H9 (cell line): ENCODE measurements at regions not wholly inside any gene's neighbourhood (a gene's known extent, or its start where the extent isn't known, plus 50 kb on each side); places are given as distances from the start of the nearest gene placed in this dataset.

Experiments used
- DNase-seq: peaks from one replicate; pipeline ENCODE4 v3.0.0-alpha.2; 2017
- H2AFZ ChIP-seq: one replicate; pipeline ENCODE4 v1.6.1; 2013; ENCODE audit warnings: mild to moderate bottlenecking, low read length, control low read depth, moderate library complexity
- H2AK5ac ChIP-seq: 2 replicates; pipeline ENCODE4 v1.6.1; 2013; ENCODE audit warnings: low read length, control low read depth, mixed read lengths; ENCODE audit not compliant: insufficient read length
- H2BK120ac ChIP-seq: one replicate; pipeline ENCODE4 v1.6.1; 2013; ENCODE audit warnings: low read depth, mild to moderate bottlenecking, low read length, control low read depth, inconsistent platforms; ENCODE audit not compliant: poor library complexity, severe bottlenecking
- H2BK12ac ChIP-seq: 2 replicates; pipeline ENCODE4 v1.6.1; 2013; ENCODE audit warnings: low read length, control low read depth, mixed read lengths, low read depth; ENCODE audit not compliant: insufficient read length
- H2BK15ac ChIP-seq: 2 replicates; pipeline ENCODE4 v1.6.1; 2013; ENCODE audit warnings: low read depth, low read length, control low read depth
- H2BK20ac ChIP-seq: one replicate; pipeline ENCODE4 v1.6.1; 2013; ENCODE audit warnings: low read depth, mild to moderate bottlenecking, low read length, control low read depth, inconsistent platforms; ENCODE audit not compliant: poor library complexity, severe bottlenecking
- H2BK5ac ChIP-seq: 2 replicates; pipeline ENCODE4 v1.6.1; 2013; ENCODE audit warnings: low read length, control low read depth, mixed read lengths; ENCODE audit not compliant: insufficient read length
- H3K14ac ChIP-seq: 2 replicates; pipeline ENCODE4 v1.6.1; 2013; ENCODE audit warnings: low read length, control low read depth; ENCODE audit not compliant: insufficient read depth
- H3K18ac ChIP-seq: 2 replicates; pipeline ENCODE4 v1.6.1; 2013; ENCODE audit warnings: low read depth, mild to moderate bottlenecking, mixed read lengths, low read length, control low read depth; ENCODE audit not compliant: insufficient read length
- H3K23ac ChIP-seq: 2 replicates; pipeline ENCODE4 v1.6.1; 2013; ENCODE audit warnings: low read length, control low read depth, mixed read lengths, low read depth; ENCODE audit not compliant: insufficient read length
- H3K23me2 ChIP-seq: 2 replicates; pipeline ENCODE4 v1.6.1; 2013; ENCODE audit warnings: low read depth, mild to moderate bottlenecking, mixed read lengths, low read length, control low read depth; ENCODE audit not compliant: insufficient read length, poor library complexity, severe bottlenecking
- H3K27ac ChIP-seq: 2 replicates; pipeline ENCODE4 v1.5.1; 2013; ENCODE audit warnings: low read length, control low read depth, mixed read lengths, low read depth; ENCODE audit not compliant: insufficient read length
- H3K27me3 ChIP-seq: 2 replicates; pipeline ENCODE4 v1.6.1; 2013; ENCODE audit warnings: low read length, control low read depth, inconsistent platforms; ENCODE audit not compliant: insufficient read depth
- H3K4ac ChIP-seq: 2 replicates; pipeline ENCODE4 v1.6.1; 2013; ENCODE audit warnings: low read depth, mild to moderate bottlenecking, control low read depth, inconsistent platforms, low read length, moderate library complexity
- H3K4me1 ChIP-seq: 2 replicates; pipeline ENCODE4 v1.6.1; 2013; ENCODE audit warnings: low read length, control low read depth, inconsistent platforms; ENCODE audit not compliant: insufficient read depth
- H3K4me2 ChIP-seq: 2 replicates; pipeline ENCODE4 v1.6.1; 2013; ENCODE audit warnings: low read length, control low read depth, mixed read lengths; ENCODE audit not compliant: insufficient read length, insufficient read depth
- H3K56ac ChIP-seq: 2 replicates; pipeline ENCODE4 v1.6.1; 2013; ENCODE audit warnings: low read depth, mild to moderate bottlenecking, mixed read lengths, low read length, control low read depth; ENCODE audit not compliant: insufficient read length
- H3K79me1 ChIP-seq: 2 replicates; pipeline ENCODE4 v1.6.1; 2013; ENCODE audit warnings: low read depth, mild to moderate bottlenecking, moderate library complexity, low read length, control low read depth, inconsistent platforms; ENCODE audit not compliant: insufficient read depth, poor library complexity, severe bottlenecking
- H3K79me2 ChIP-seq: 2 replicates; pipeline ENCODE4 v1.6.1; 2013; ENCODE audit warnings: low read length, control low read depth, inconsistent platforms; ENCODE audit not compliant: insufficient read depth
- H3K9ac ChIP-seq: 2 replicates; pipeline ENCODE4 v1.6.1; 2013; ENCODE audit warnings: low read length, control low read depth, mixed read lengths; ENCODE audit not compliant: insufficient read length; ENCODE audit errors: extremely low read depth
- H3K9me3 ChIP-seq: one replicate; pipeline ENCODE4 v1.6.1; 2013; ENCODE audit warnings: low read depth, low read length, inconsistent platforms; ENCODE audit not compliant: control insufficient read depth
- H3T11ph ChIP-seq: one replicate; pipeline ENCODE4 v1.6.1; 2013; ENCODE audit warnings: mild to moderate bottlenecking, low read length, control low read depth, inconsistent platforms
- H4K20me1 ChIP-seq: one replicate; pipeline ENCODE4 v1.6.1; 2013; ENCODE audit not compliant: control insufficient read depth, insufficient read length, insufficient read depth
- H4K5ac ChIP-seq: 2 replicates; pipeline ENCODE4 v1.6.1; 2013; ENCODE audit warnings: low read depth, mild to moderate bottlenecking, mixed read lengths, low read length, control low read depth; ENCODE audit not compliant: insufficient read length
- H4K8ac ChIP-seq: replicated peaks from 2 replicates; pipeline ENCODE4 v1.6.1; 2013; ENCODE audit warnings: low read length, control low read depth, mixed read lengths, low read depth; ENCODE audit not compliant: insufficient read length
- H4K91ac ChIP-seq: 2 replicates; pipeline ENCODE4 v1.6.1; 2013; ENCODE audit warnings: low read depth, mild to moderate bottlenecking, moderate library complexity, mixed read lengths, low read length, control low read depth; ENCODE audit not compliant: insufficient read length
- H3K27ac Mint-ChIP-seq, 3 experiments: 2 replicates in 2 of 3; 3 replicates in 1 of 3; pipeline ENCODE4 v1.8.0; 2020 to 2021; ENCODE audit warnings: mixed read lengths in 3 of 3, mild to moderate bottlenecking in 1 of 3, moderate library complexity in 1 of 3
- H3K27me3 Mint-ChIP-seq: 2 replicates; pipeline ENCODE4 v1.8.0; 2021; ENCODE audit warnings: low read depth, mild to moderate bottlenecking, moderate library complexity, mixed read lengths
- H3K36me3 Mint-ChIP-seq, 3 experiments: 2 replicates in 2 of 3; 3 replicates in 1 of 3; pipeline ENCODE4 v1.8.0; 2020 to 2021; ENCODE audit warnings: low read depth in 3 of 3, mixed read lengths in 3 of 3; ENCODE audit not compliant: insufficient read depth in 1 of 3
- H3K4me1 Mint-ChIP-seq, 2 experiments: 2 replicates each; pipeline ENCODE4 v1.8.0; 2020; ENCODE audit warnings: mixed read lengths in 2 of 2
- H3K4me3 Mint-ChIP-seq, 2 experiments: 2 replicates in 1 of 2; 3 replicates in 1 of 2; pipeline ENCODE4 v1.8.0; 2020 to 2021; ENCODE audit warnings: mild to moderate bottlenecking in 2 of 2, mixed read lengths in 2 of 2, moderate library complexity in 1 of 2
- H3K9me3 Mint-ChIP-seq, 2 experiments: 2 replicates in 1 of 2; 3 replicates in 1 of 2; pipeline ENCODE4 v1.8.0; 2020; ENCODE audit warnings: mild to moderate bottlenecking in 2 of 2, mixed read lengths in 2 of 2, moderate library complexity in 1 of 2
- WGBS: extraction: QIAGEN DNeasy Blood & Tissue Kit; methylation state at CpG from one replicate; pipeline ENCODE4 v1.1.7; 2013; ENCODE audit warnings: missing lambda C conversion rate, low lambda C conversion rate, mixed read lengths; ENCODE audit not compliant: insufficient read length; ENCODE audit errors: extremely low coverage; 5-methylcytosine and 5-hydroxymethylcytosine counted together
- TF ChIP-seq, protein P1 (sequence below): fragments of 200-600 bp; sonication (generic); conservative IDR thresholded peaks from 3 replicates; pipeline ENCODE4 v1.8.0; 2021; ENCODE audit warnings: antibody characterized with exemption, mild to moderate bottlenecking

DNA sequence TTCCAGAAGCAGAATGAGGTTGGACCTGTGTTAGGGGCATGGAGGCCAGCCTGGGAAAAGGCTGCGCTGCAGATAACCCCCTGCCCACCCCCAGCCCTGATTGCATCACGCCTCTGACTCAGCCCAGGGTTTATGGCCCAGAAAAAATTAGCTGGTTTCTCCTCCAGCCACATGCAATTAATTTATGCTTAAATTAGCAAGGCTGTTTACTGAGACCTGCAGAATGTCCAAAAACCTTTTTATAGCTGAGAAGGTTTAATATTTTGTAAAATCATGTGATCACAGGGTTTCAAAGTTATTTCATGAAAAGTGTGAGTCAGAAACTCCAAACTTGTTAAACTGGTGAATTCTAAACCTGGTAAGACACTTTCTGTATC, 123.1 kb upstream of the HDAC4 start:
- H3K23ac ChIP-seq: no peak overlapping the region
- no peak overlapping the region for H3K4ac ChIP-seq
- no peaks in the 10 kb centered on the region for H3K23me2 ChIP-seq
- no peak overlapping the region for H2BK120ac ChIP-seq
- H3K79me2 ChIP-seq: no peaks in the 10 kb centered on the region
- H2AK5ac ChIP-seq: no peak overlapping the region
- Mint-ChIP-seq H3K4me1 (peaks cover 10 to 17% of the 10 kb centered on the region in 2 experiments), H3K27ac (no peak overlapping the region), H3K27me3 (no peaks in the 10 kb centered on the region; the same call in none of the 2 replicates), H3K4me3 (no peak overlapping the region), H3K36me3 (no peaks in the 10 kb centered on the region; a peak in 1 of 7 replicates), H3K9me3 (no peaks in the 10 kb centered on the region)
- H4K20me1 ChIP-seq: no peaks in the 10 kb centered on the region
- no peak overlapping the region for H4K8ac ChIP-seq
- WGBS: no CpG with 5 or more reads among the region's 2 CpGs
- H3K27ac ChIP-seq: no peak overlapping the region
- TF ChIP-seq, protein P1, sequence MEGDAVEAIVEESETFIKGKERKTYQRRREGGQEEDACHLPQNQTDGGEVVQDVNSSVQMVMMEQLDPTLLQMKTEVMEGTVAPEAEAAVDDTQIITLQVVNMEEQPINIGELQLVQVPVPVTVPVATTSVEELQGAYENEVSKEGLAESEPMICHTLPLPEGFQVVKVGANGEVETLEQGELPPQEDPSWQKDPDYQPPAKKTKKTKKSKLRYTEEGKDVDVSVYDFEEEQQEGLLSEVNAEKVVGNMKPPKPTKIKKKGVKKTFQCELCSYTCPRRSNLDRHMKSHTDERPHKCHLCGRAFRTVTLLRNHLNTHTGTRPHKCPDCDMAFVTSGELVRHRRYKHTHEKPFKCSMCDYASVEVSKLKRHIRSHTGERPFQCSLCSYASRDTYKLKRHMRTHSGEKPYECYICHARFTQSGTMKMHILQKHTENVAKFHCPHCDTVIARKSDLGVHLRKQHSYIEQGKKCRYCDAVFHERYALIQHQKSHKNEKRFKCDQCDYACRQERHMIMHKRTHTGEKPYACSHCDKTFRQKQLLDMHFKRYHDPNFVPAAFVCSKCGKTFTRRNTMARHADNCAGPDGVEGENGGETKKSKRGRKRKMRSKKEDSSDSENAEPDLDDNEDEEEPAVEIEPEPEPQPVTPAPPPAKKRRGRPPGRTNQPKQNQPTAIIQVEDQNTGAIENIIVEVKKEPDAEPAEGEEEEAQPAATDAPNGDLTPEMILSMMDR: no peak
- H3T11ph ChIP-seq: no peak overlapping the region
- H3K9me3 ChIP-seq: no peaks in the 10 kb centered on the region
- H2BK5ac ChIP-seq: no peak overlapping the region
- H2AFZ ChIP-seq: no peak overlapping the region
- no peak overlapping the region for H2BK15ac ChIP-seq
- no peak overlapping the region for H2BK20ac ChIP-seq
- H3K14ac ChIP-seq: no peak overlapping the region
- no peak overlapping the region for H4K5ac ChIP-seq
- no peak overlapping the region for H2BK12ac ChIP-seq
- H3K4me2 ChIP-seq: no peak overlapping the region
- no peaks in the 10 kb centered on the region; the same call in 1 of the 2 replicates for H3K4me1 ChIP-seq
- H3K9ac ChIP-seq: no peak overlapping the region
- H3K27me3 ChIP-seq: no peaks in the 10 kb centered on the region
- H3K56ac ChIP-seq: no peak overlapping the region
- H3K18ac ChIP-seq: no peak overlapping the region
- no peak overlapping the region for H4K91ac ChIP-seq
- no peak for DNase-seq
- no peaks in the 10 kb centered on the region for H3K79me1 ChIP-seq
